Loucy (cell line): ENCODE measurements at regions not wholly inside any gene's neighbourhood (a gene's known extent, or its start where the extent isn't known, plus 50 kb on each side); places are given as distances from the start of the nearest gene placed in this dataset.

Source experiments
- H2AFZ ChIP-seq: fragments of 200-600 bp; sonication (generic); 2 replicates; pipeline ENCODE4 v1.6.0; 2016; ENCODE audit warnings: antibody characterized with exemption, mild to moderate bottlenecking, low read length, moderate library complexity
- H3F3A ChIP-seq: fragments of 200-600 bp; 2 replicates; pipeline ENCODE4 v1.6.0; 2016; ENCODE audit warnings: antibody characterized with exemption, low read depth, mild to moderate bottlenecking
- H3K27me3 ChIP-seq: fragments of 200-600 bp; sonication (generic); 2 replicates; pipeline ENCODE4 v1.6.1; 2014; ENCODE audit warnings: low read length, mild to moderate bottlenecking; ENCODE audit not compliant: insufficient read depth, poor library complexity, severe bottlenecking
- H3K36me3 ChIP-seq: fragments of 200-600 bp; sonication (generic); 2 replicates; pipeline ENCODE4 v1.6.1; 2016; ENCODE audit warnings: low read length; ENCODE audit not compliant: insufficient read depth
- H3K4me1 ChIP-seq: fragments of 200-600 bp; sonication (generic); 2 replicates; pipeline ENCODE4 v1.5.1; 2014; ENCODE audit warnings: low read length, mild to moderate bottlenecking; ENCODE audit not compliant: insufficient read depth, poor library complexity, severe bottlenecking
- H3K4me2 ChIP-seq: fragments of 200-600 bp; sonication (generic); 2 replicates; pipeline ENCODE4 v1.6.0; 2014; ENCODE audit warnings: antibody characterized with exemption, low read length, low read depth, mild to moderate bottlenecking; ENCODE audit not compliant: poor library complexity, severe bottlenecking
- H3K4me3 ChIP-seq: fragments of 200-600 bp; sonication (generic); 2 replicates; pipeline ENCODE4 v1.5.1; 2014; ENCODE audit warnings: low read length, mild to moderate bottlenecking, mixed read lengths; ENCODE audit not compliant: poor library complexity, severe bottlenecking
- H3K79me2 ChIP-seq: fragments of 200-600 bp; sonication (generic); 2 replicates; pipeline ENCODE4 v1.6.1; 2014; ENCODE audit warnings: low read length; ENCODE audit not compliant: insufficient read depth
- H3K9ac ChIP-seq: fragments of 200-600 bp; sonication (generic); 2 replicates; pipeline ENCODE4 v1.6.0; 2014; ENCODE audit warnings: mild to moderate bottlenecking, low read depth, low read length, moderate library complexity; ENCODE audit not compliant: poor library complexity, severe bottlenecking
- H3K9me2 ChIP-seq: fragments of 200-600 bp; sonication (generic); replicated peaks from 2 replicates; pipeline ENCODE4 v1.6.1; 2016; ENCODE audit warnings: low read depth, low read length, mixed read lengths
- H3K9me3 ChIP-seq: fragments of 200-600 bp; sonication (generic); 2 replicates; pipeline ENCODE4 v1.6.1; 2014; ENCODE audit warnings: mild to moderate bottlenecking, antibody characterized with exemption, low read length, low read depth; ENCODE audit not compliant: insufficient read depth
- H4K20me1 ChIP-seq: fragments of 200-600 bp; sonication (generic); 2 replicates; pipeline ENCODE4 v1.6.0; 2014; ENCODE audit warnings: antibody characterized with exemption, low read length, mild to moderate bottlenecking; ENCODE audit not compliant: insufficient read depth, poor library complexity, severe bottlenecking
- EZH2phosphoT487 ChIP-seq: fragments of 200-600 bp; IDR thresholded peaks from 2 replicates; pipeline ENCODE4 v1.6.1; 2018; ENCODE audit warnings: antibody characterized with exemption, mild to moderate bottlenecking, moderate library complexity, borderline replicate concordance
- TF ChIP-seq, protein P1 (sequence below): fragments of 200-600 bp; sonication (generic); conservative IDR thresholded peaks from 2 replicates; pipeline ENCODE4 v1.5.1; 2014; ENCODE audit warnings: mild to moderate bottlenecking, antibody characterized with exemption, low read length

DNA sequence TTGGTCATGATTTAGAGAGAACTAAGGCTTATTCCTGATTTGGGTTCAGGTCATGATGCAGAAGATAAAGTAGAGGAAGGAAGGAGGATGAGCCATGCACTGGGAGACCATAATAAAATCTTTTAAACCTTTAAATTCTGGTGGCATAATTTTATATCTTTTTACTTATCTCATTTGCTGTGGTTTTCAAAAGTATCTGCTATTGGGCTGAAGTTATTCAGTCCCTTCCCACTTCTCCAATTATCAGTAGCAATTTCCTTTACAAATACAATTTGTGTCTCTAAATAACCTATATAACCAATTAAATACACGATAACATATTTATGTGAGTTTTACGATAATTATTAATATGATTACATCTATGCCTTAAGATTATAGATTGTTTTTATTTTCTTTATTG is 194.8 kb upstream of the SLC8A1 start:
- H3K79me2 ChIP-seq: no peaks in the 10 kb centered on the region
- no peaks in the 10 kb centered on the region for H4K20me1 ChIP-seq
- H3K9ac ChIP-seq: no peak overlapping the region
- no peak overlapping the region for H3K4me2 ChIP-seq
- H2AFZ ChIP-seq: no peak overlapping the region
- no peaks in the 10 kb centered on the region for H3F3A ChIP-seq
- H3K27me3 ChIP-seq: no peaks in the 10 kb centered on the region
- TF ChIP-seq, protein P1, sequence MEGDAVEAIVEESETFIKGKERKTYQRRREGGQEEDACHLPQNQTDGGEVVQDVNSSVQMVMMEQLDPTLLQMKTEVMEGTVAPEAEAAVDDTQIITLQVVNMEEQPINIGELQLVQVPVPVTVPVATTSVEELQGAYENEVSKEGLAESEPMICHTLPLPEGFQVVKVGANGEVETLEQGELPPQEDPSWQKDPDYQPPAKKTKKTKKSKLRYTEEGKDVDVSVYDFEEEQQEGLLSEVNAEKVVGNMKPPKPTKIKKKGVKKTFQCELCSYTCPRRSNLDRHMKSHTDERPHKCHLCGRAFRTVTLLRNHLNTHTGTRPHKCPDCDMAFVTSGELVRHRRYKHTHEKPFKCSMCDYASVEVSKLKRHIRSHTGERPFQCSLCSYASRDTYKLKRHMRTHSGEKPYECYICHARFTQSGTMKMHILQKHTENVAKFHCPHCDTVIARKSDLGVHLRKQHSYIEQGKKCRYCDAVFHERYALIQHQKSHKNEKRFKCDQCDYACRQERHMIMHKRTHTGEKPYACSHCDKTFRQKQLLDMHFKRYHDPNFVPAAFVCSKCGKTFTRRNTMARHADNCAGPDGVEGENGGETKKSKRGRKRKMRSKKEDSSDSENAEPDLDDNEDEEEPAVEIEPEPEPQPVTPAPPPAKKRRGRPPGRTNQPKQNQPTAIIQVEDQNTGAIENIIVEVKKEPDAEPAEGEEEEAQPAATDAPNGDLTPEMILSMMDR: no peak
- no peak for TF ChIP-seq EZH2phosphoT487
- no peak overlapping the region for H3K4me3 ChIP-seq
- no peaks in the 10 kb centered on the region for H3K4me1 ChIP-seq
- H3K36me3 ChIP-seq: no peaks in the 10 kb centered on the region
- no peaks in the 10 kb centered on the region for H3K9me3 ChIP-seq
- no peaks in the 10 kb centered on the region for H3K9me2 ChIP-seq

DNA sequence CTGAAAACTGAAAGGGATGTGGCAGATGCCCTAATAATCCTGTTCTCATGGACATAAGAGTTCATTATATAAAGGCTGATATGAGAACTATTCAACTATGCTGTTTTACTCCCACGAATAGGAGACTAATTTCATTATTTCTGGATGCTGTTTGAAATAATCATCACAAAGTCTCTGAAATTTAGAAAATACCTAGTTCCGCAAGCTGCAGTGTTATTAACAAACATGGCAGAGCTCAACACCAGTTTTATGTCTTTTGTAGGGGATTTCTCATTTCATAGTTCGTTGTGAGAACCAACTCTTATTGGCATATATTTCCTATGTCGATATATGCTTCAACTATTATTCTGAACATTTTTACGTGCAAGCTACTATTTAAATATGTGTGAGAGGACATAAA is 200.3 kb upstream of the SLC8A1 start:
- no peaks in the 10 kb centered on the region for H3K79me2 ChIP-seq
- H3K9me3 ChIP-seq: no peaks in the 10 kb centered on the region
- H3K4me1 ChIP-seq: no peaks in the 10 kb centered on the region
- H2AFZ ChIP-seq: no peak overlapping the region
- no peaks in the 10 kb centered on the region for H3K36me3 ChIP-seq
- no peaks in the 10 kb centered on the region for H4K20me1 ChIP-seq
- no peak overlapping the region for H3K4me2 ChIP-seq
- H3K4me3 ChIP-seq: no peak overlapping the region
- no peak overlapping the region for H3K9ac ChIP-seq
- no peaks in the 10 kb centered on the region for H3F3A ChIP-seq
- no peaks in the 10 kb centered on the region for H3K9me2 ChIP-seq
- TF ChIP-seq, protein P1: no peak
- no peak for TF ChIP-seq EZH2phosphoT487
- H3K27me3 ChIP-seq: no peaks in the 10 kb centered on the region

DNA sequence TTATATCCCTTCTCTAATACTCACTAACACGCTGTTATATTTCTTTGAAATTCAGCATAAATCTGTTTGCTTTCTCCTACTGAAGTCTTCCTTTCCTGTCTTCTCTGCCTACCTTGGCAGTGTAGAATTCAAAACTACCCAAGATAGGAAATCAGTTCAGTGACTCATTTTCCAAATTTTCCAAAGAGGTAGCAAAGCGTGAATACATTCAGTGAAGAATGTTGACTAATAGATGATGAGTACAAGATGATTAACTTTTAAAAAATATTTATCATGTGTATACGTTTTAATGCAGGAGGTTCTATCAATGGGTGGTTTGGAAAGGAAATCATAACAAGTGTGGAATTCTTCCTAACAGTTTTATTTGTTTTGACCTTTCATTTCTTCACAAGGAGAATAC is 201.9 kb upstream of the SLC8A1 start:
- Histone ChIP-seq H3K36me3 (no peaks in the 10 kb centered on the region), H3K4me3 (no peak overlapping the region), H3K27me3 (no peaks in the 10 kb centered on the region), H3K4me2 (no peak overlapping the region), H3K9ac (no peak overlapping the region), H3K4me1 (no peaks in the 10 kb centered on the region), H3K9me2 (no peaks in the 10 kb centered on the region), H3K79me2 (no peaks in the 10 kb centered on the region), H4K20me1 (no peaks in the 10 kb centered on the region), H3F3A (no peaks in the 10 kb centered on the region), H3K9me3 (no peaks in the 10 kb centered on the region), H2AFZ (no peak overlapping the region)
- TF ChIP-seq, protein P1: no peak
- no peak for TF ChIP-seq EZH2phosphoT487
